WTC11 (cell line): ENCODE measurements at regions not wholly inside any gene's neighbourhood (a gene's known extent, or its start where the extent isn't known, plus 50 kb on each side); places are given as distances from the start of the nearest gene placed in this dataset.

Source experiments
- ATAC-seq: fragments of 200-7000 bp; cut with Tn5 transposase; 2 replicates; pipeline ENCODE4 v1.10.0; 2021; ENCODE audit warnings: mild to moderate bottlenecking, moderate library complexity
- CTCF ChIA-PET: fragments of 300-600 bp; sonication (Branson Sonifier 250); formaldehyde crosslinking; loops from one replicate; lab custom pipeline; 2021; ENCODE audit warnings: antibody characterized with exemption; lab: Charles Lee
- POLR2A ChIA-PET: fragments of 350-600 bp; sonication (Branson Sonifier 250); formaldehyde crosslinking; loops from one replicate; lab custom pipeline; 2021; ENCODE audit warnings: antibody characterized with exemption; lab: Charles Lee
- DNase-seq: peaks from one replicate; pipeline ENCODE4 v3.0.0; 2021; ENCODE audit warnings: low spot score
- H3K27ac Mint-ChIP-seq: 2 replicates; pipeline ENCODE4 v1.8.0; 2021; ENCODE audit warnings: mixed read lengths
- H3K27me3 Mint-ChIP-seq: 2 replicates; pipeline ENCODE4 v1.8.0; 2021; ENCODE audit warnings: low read depth, mild to moderate bottlenecking, moderate library complexity, mixed read lengths
- H3K36me3 Mint-ChIP-seq: 2 replicates; pipeline ENCODE4 v1.8.0; 2021; ENCODE audit warnings: mixed read lengths
- H3K4me1 Mint-ChIP-seq: 2 replicates; pipeline ENCODE4 v1.8.0; 2022; ENCODE audit warnings: mixed read lengths
- H3K4me3 Mint-ChIP-seq: 2 replicates; pipeline ENCODE4 v1.8.0; 2021; ENCODE audit warnings: mild to moderate bottlenecking, moderate library complexity, mixed read lengths
- H3K9me3 Mint-ChIP-seq: 2 replicates; pipeline ENCODE4 v1.8.0; 2021; ENCODE audit warnings: mixed read lengths
- ARID4B ChIP-seq: sonication (generic); formaldehyde crosslinking; IDR thresholded peaks from 2 replicates; pipeline ENCODE4 v1.8.0; 2023; ENCODE audit warnings: missing genetic modification reagents, mild to moderate bottlenecking, borderline replicate concordance
- ATF1 ChIP-seq: sonication (generic); formaldehyde crosslinking; IDR thresholded peaks from 2 replicates; pipeline ENCODE4 v1.8.1; 2023; ENCODE audit warnings: mild to moderate bottlenecking, moderate library complexity, missing genetic modification reagents
- ATF2 ChIP-seq: sonication (generic); formaldehyde crosslinking; IDR thresholded peaks from 2 replicates; pipeline ENCODE4 v1.8.1; 2022; ENCODE audit warnings: low read depth, missing genetic modification reagents, borderline replicate concordance
- CDX4 ChIP-seq: fragments of 250-450 bp; sonication (Bioruptor Pico); IDR thresholded peaks from 2 replicates; pipeline ENCODE4 v1.9.0; 2021; ENCODE audit warnings: moderate library complexity, mild to moderate bottlenecking, inconsistent platforms, borderline replicate concordance
- CREM ChIP-seq: sonication (generic); formaldehyde crosslinking; IDR thresholded peaks from 2 replicates; pipeline ENCODE4 v1.8.1; 2022; ENCODE audit warnings: mild to moderate bottlenecking, missing genetic modification reagents, moderate library complexity
- EMX1 ChIP-seq: fragments of 250-450 bp; sonication (Bioruptor Pico); IDR thresholded peaks from 2 replicates; pipeline ENCODE4 v1.8.0; 2021; ENCODE audit warnings: mild to moderate bottlenecking
- IRF1 ChIP-seq: sonication (generic); formaldehyde crosslinking; IDR thresholded peaks from 2 replicates; pipeline ENCODE4 v1.8.0; 2023; ENCODE audit warnings: missing genetic modification reagents
- MAX ChIP-seq: sonication (generic); formaldehyde crosslinking; IDR thresholded peaks from 2 replicates; pipeline ENCODE4 v1.8.0; 2022; ENCODE audit warnings: mild to moderate bottlenecking, missing genetic modification reagents
- USF2 ChIP-seq: sonication (generic); formaldehyde crosslinking; IDR thresholded peaks from 2 replicates; pipeline ENCODE4 v1.8.1; 2023; ENCODE audit warnings: mild to moderate bottlenecking, missing genetic modification reagents, moderate library complexity
- ZMAT4 ChIP-seq: fragments of 250-450 bp; sonication (Bioruptor Pico); IDR thresholded peaks from 2 replicates; pipeline ENCODE4 v1.9.0; 2021; ENCODE audit warnings: mild to moderate bottlenecking
- ZNF263 ChIP-seq: sonication (generic); formaldehyde crosslinking; IDR thresholded peaks from 2 replicates; pipeline ENCODE4 v1.8.1; 2022; ENCODE audit warnings: low read depth, mild to moderate bottlenecking, moderate library complexity, missing genetic modification reagents
- ZNF532 ChIP-seq: fragments of 250-450 bp; sonication (Bioruptor Pico); IDR thresholded peaks from 2 replicates; pipeline ENCODE4 v1.9.0; 2021; ENCODE audit warnings: mild to moderate bottlenecking, borderline replicate concordance

GRCh38 chr7:71077743-71078476 is 54.0 kb upstream of the GALNT17 start:
- no peak for DNase-seq
- Mint-ChIP-seq H3K4me1 (no peaks in the 10 kb centered on the region), H3K27ac (no peak overlapping the region), H3K4me3 (no peak overlapping the region), H3K36me3 (peaks cover 43% of the 10 kb centered on the region), H3K27me3 (0 out of 2 replicates have a peak, but pooled peaks cover 3% of the 10 kb centered on the region), H3K9me3 (peaks cover 52% of the 10 kb centered on the region)
- TF ChIP-seq IRF1 (CRISPR knock-in tag) (no peak), ZNF532 (no peak), CDX4 (CRISPR knock-in tag) (no peak), CREM (no peak), EMX1 (CRISPR knock-in tag) (no peak), ATF2 (CRISPR knock-in tag) (no peak), ATF1 (CRISPR knock-in tag) (no peak), ZNF263 (CRISPR knock-in tag) (no peak), ZMAT4 (CRISPR knock-in tag) (no peak), MAX (CRISPR knock-in tag) (no peak), USF2 (CRISPR knock-in tag) (no peak), ARID4B (no peak)
- POLR2A ChIA-PET, result no interaction called here
- ATAC-seq, result no peak
- CTCF ChIA-PET, result no interaction called here
